ENCODE measurements at regions not wholly inside any gene's neighbourhood (a gene's known extent, or its start where the extent isn't known, plus 50 kb on each side); places are given as distances from the start of the nearest gene placed in this dataset.

GRCh38 chr9:3692606-3693005, 166.8 kb upstream of the RFX3 start:
- no peak for TF ChIP-seq CTCF (conservative IDR thresholded peaks at IDR 0.05 in 1 of 2, IDR thresholded peaks at IDR 0.05 in 1 of 2; ENCODE audit: extremely low read depth in 1 of 2, insufficient read depth in 1 of 2, low read depth in 1 of 2, low read length in 2 of 2)
- TF ChIP-seq EZH2 (IDR thresholded peaks at IDR 0.05; ENCODE audit: borderline replicate concordance, low read length), result no peak

Data from mammary epithelial cell (primary cell).